Nephron (organoid): ENCODE measurements at regions not wholly inside any gene's neighbourhood (a gene's known extent, or its start where the extent isn't known, plus 50 kb on each side); places are given as distances from the start of the nearest gene placed in this dataset.
"Not testable (repeated sequence)": the region's sequence is repeated elsewhere in the genome, so short reads cannot be mapped to it uniquely, and the experiment has no call there.

Experiments
- H3K27ac Mint-ChIP-seq, 3 experiments: 2 replicates each; pipeline ENCODE4 v1.8.0; 2020; ENCODE audit warnings: mixed read lengths in 3 of 3, mild to moderate bottlenecking in 2 of 3, moderate library complexity in 1 of 3
- H3K27me3 Mint-ChIP-seq: 2 replicates; pipeline ENCODE4 v1.8.0; 2021; ENCODE audit warnings: low read depth, mild to moderate bottlenecking, moderate library complexity, mixed read lengths
- H3K36me3 Mint-ChIP-seq: 2 replicates; pipeline ENCODE4 v1.8.0; 2020; ENCODE audit warnings: low read depth, mixed read lengths
- H3K4me1 Mint-ChIP-seq: 2 replicates; pipeline ENCODE4 v1.8.0; 2020; ENCODE audit warnings: mixed read lengths
- H3K4me3 Mint-ChIP-seq, 3 experiments: 2 replicates each; pipeline ENCODE4 v1.8.0; 2020; ENCODE audit warnings: mild to moderate bottlenecking in 3 of 3, mixed read lengths in 3 of 3, moderate library complexity in 2 of 3
- H3K9me3 Mint-ChIP-seq: 2 replicates; pipeline ENCODE4 v1.8.0; 2020; ENCODE audit warnings: mixed read lengths
- TF ChIP-seq, protein P1 (sequence below), 3 experiments: fragments of 200-600 bp; sonication (generic); IDR thresholded peaks; one replicate each; pipeline ENCODE4 v1.5.0; 2021; ENCODE audit warnings: antibody characterized with exemption in 3 of 3; ENCODE audit not compliant: unreplicated experiment in 3 of 3

- H3K4me3 Mint-ChIP-seq: no peak overlapping the region
- no peaks in the 10 kb centered on the region for H3K9me3 Mint-ChIP-seq
- no peaks in the 10 kb centered on the region for H3K27me3 Mint-ChIP-seq
- TF ChIP-seq, protein P1, sequence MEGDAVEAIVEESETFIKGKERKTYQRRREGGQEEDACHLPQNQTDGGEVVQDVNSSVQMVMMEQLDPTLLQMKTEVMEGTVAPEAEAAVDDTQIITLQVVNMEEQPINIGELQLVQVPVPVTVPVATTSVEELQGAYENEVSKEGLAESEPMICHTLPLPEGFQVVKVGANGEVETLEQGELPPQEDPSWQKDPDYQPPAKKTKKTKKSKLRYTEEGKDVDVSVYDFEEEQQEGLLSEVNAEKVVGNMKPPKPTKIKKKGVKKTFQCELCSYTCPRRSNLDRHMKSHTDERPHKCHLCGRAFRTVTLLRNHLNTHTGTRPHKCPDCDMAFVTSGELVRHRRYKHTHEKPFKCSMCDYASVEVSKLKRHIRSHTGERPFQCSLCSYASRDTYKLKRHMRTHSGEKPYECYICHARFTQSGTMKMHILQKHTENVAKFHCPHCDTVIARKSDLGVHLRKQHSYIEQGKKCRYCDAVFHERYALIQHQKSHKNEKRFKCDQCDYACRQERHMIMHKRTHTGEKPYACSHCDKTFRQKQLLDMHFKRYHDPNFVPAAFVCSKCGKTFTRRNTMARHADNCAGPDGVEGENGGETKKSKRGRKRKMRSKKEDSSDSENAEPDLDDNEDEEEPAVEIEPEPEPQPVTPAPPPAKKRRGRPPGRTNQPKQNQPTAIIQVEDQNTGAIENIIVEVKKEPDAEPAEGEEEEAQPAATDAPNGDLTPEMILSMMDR (IDR thresholded peaks at IDR 0.05; ENCODE audit: unreplicated experiment in 3 of 3): no peak
- H3K27ac Mint-ChIP-seq: peak overlapping the region in 2 of 3 experiments; percentile 11
- H3K36me3 Mint-ChIP-seq: no peaks in the 10 kb centered on the region
- H3K4me1 Mint-ChIP-seq: peaks cover 7% of the 10 kb centered on the region
These were observed 731.4 kb upstream of the CHAC2 start for GRCh38 chr2:53036196-53036595.

DNA sequence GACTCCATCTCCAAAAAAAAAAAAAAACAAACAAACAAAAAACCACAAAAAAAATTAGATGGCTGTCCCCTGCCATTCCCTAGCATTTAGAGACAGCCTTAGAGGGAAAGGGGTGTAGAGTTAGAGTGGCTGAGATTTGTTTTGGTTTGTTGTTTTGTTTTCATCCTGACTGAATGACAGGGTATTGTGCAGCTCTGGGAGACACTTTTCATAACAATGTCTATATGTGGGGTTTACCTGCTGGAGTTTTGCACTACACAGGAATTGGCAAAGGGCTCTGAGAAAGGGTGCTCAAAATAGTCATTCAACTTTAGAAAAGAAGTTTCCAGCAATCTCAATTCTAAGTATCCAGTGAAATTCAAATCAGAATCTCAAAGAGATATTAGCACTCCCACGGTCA, 732.5 kb upstream of the CHAC2 start:
- H3K4me3 Mint-ChIP-seq: no peak overlapping the region
- TF ChIP-seq, protein P1 (IDR thresholded peaks at IDR 0.05; ENCODE audit: unreplicated experiment in 3 of 3): no peak
- no peak overlapping the region for H3K27ac Mint-ChIP-seq
- peaks cover 9% of the 10 kb centered on the region for H3K4me1 Mint-ChIP-seq
- no peaks in the 10 kb centered on the region for H3K27me3 Mint-ChIP-seq
- H3K9me3 Mint-ChIP-seq: no peaks in the 10 kb centered on the region
- no peaks in the 10 kb centered on the region for H3K36me3 Mint-ChIP-seq

DNA sequence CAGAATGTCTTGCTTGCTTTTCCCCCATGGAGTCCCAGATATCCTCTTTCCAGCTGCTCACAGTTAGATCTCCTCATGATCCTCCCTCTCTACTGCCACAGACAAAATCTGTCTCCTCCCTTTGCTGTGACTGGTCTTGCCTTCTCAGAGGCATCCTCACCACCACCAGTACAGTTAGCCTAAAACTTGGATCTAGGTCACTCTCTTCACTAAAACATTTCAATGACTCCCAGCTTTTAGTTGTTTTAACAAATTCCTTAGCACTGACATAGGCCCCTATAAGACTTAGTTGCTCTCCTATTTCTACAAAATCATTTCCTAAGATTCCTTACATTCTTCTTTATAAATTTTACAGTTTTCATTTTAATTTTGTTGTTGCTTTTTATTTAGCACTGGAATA, 734.2 kb upstream of the CHAC2 start:
- Mint-ChIP-seq H3K27ac (no peak overlapping the region), H3K4me3 (no peak overlapping the region), H3K36me3 (no peaks in the 10 kb centered on the region), H3K9me3 (no peaks in the 10 kb centered on the region), H3K4me1 (peaks cover 12% of the 10 kb centered on the region), H3K27me3 (no peaks in the 10 kb centered on the region)
- TF ChIP-seq, protein P1 (IDR thresholded peaks at IDR 0.05; ENCODE audit: unreplicated experiment in 3 of 3): no peak

DNA sequence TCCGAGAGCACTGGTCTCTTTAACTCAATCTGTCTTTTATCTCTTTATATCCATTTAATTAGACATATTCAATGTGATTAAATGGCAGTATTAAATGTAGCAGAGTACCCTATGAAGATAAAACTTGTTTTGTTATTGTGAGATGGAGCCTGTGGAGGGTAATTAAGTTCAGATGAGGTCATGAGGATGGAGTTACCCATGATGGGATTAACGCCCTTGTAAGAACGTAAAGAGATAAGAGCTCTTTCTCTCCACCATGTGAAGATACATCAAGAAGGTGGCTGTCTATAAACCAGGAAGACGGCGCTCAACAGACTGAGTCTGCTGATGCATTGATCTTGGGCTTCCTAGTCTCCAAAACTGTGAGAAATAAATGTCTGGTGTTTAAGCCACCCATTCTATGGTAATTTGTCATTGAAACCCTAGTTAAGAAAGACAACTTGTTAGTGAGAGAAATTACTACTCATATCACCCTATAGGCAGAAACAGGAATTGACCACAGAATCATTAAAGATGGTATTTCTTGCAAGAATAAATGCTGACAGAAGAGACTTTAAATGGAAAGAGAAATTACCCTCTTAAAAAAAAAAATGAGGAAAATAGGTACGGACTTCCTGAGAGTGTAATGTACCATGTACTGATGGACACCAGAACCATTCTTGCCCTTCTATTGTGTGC, 738.7 kb upstream of the CHAC2 start:
- Mint-ChIP-seq H3K27ac (no peak overlapping the region), H3K4me3 (no peak overlapping the region), H3K27me3 (no peaks in the 10 kb centered on the region), H3K4me1 (peaks cover 13% of the 10 kb centered on the region), H3K9me3 (no peaks in the 10 kb centered on the region), H3K36me3 (no peaks in the 10 kb centered on the region)
- TF ChIP-seq, protein P1 (IDR thresholded peaks at IDR 0.05; ENCODE audit: unreplicated experiment in 3 of 3): no peak

DNA sequence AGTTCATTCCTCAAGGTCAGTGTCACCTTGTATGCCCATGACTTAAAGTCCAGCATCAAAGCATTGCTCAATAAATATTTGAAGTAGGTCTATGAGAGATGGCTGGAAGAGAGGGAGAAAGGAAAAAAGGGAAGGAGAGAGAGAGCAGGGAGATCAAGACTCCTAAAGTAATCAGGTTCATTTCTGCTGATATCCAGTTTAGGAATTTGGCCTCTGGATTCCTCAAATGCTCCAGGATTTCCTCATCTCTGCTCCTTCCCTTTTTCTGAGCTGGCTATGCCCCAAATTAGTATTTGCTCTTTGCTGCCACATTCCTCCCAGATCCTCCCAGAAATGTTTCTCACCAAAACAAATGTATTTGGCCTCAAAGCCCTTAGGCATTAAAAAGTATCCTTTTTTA, 739.4 kb upstream of the CHAC2 start:
- H3K4me1 Mint-ChIP-seq: peaks cover 13% of the 10 kb centered on the region
- no peaks in the 10 kb centered on the region for H3K36me3 Mint-ChIP-seq
- no peaks in the 10 kb centered on the region for H3K27me3 Mint-ChIP-seq
- H3K27ac Mint-ChIP-seq: no peak overlapping the region
- H3K4me3 Mint-ChIP-seq: no peak overlapping the region
- no peaks in the 10 kb centered on the region for H3K9me3 Mint-ChIP-seq
- TF ChIP-seq, protein P1 (IDR thresholded peaks at IDR 0.05; ENCODE audit: unreplicated experiment in 3 of 3): no peak

DNA sequence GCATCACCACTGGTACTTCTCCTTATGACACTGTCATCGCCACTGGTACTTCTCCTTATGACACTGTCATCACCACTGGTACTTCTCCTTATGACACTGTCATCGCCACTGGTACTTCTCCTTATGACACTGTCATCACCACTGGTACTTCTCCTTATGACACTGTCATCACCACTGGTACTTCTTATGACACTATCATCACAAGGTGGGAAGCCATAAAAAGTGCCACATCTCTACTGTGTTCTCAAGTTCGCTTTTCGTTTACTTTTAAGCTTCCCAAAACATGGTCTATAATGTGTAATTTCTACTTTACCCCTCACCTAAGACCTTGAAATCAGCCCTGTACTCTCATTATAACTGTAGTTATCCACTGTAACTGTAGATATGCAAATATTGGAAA, 745.4 kb upstream of the CHAC2 start:
- not testable (repeated sequence) for H3K27me3 Mint-ChIP-seq, H3K9me3 Mint-ChIP-seq, H3K4me3 Mint-ChIP-seq, H3K27ac Mint-ChIP-seq, H3K36me3 Mint-ChIP-seq
- peaks cover 11% of the 10 kb centered on the region for H3K4me1 Mint-ChIP-seq
